Retinal pigment epithelial cell (primary cell): ENCODE measurements at regions not wholly inside any gene's neighbourhood (a gene's known extent, or its start where the extent isn't known, plus 50 kb on each side); places are given as distances from the start of the nearest gene placed in this dataset.

Experiments
- DNase-seq: peaks from one replicate; pipeline ENCODE4 v3.0.0-alpha.2; 2010; ENCODE audit warnings: low read depth
- H3K4me3 ChIP-seq: 2 replicates; pipeline ENCODE4 v1.5.1; 2011; ENCODE audit warnings: mild to moderate bottlenecking, low read length, control low read depth, moderate library complexity
- CTCF ChIP-seq: conservative IDR thresholded peaks from 2 replicates; pipeline ENCODE4 v1.5.1; 2011; ENCODE audit warnings: low read depth, low read length, control low read depth, inconsistent platforms

- DNase-seq, result no peak
Measured at GRCh38 chr4:123346330-123346940, 50.2 kb upstream of the SPRY1 start.

More at GRCh38 chr4:123346330-123346940, 50.2 kb upstream of the SPRY1 start:
- TF ChIP-seq CTCF, result no peak
- H3K4me3 ChIP-seq, result no peak overlapping the region
